ENCODE measurements at regions not wholly inside any gene's neighbourhood (a gene's known extent, or its start where the extent isn't known, plus 50 kb on each side); places are given as distances from the start of the nearest gene placed in this dataset.
"Not testable (repeated sequence)": the region's sequence is repeated elsewhere in the genome, so short reads cannot be mapped to it uniquely, and the experiment has no call there.

GRCh38 chr4:3961091-3961672, 195.0 kb downstream of the ADRA2C start:
- not testable (repeated sequence) for DNase-seq (ENCODE audit: low read depth)

DNA sequence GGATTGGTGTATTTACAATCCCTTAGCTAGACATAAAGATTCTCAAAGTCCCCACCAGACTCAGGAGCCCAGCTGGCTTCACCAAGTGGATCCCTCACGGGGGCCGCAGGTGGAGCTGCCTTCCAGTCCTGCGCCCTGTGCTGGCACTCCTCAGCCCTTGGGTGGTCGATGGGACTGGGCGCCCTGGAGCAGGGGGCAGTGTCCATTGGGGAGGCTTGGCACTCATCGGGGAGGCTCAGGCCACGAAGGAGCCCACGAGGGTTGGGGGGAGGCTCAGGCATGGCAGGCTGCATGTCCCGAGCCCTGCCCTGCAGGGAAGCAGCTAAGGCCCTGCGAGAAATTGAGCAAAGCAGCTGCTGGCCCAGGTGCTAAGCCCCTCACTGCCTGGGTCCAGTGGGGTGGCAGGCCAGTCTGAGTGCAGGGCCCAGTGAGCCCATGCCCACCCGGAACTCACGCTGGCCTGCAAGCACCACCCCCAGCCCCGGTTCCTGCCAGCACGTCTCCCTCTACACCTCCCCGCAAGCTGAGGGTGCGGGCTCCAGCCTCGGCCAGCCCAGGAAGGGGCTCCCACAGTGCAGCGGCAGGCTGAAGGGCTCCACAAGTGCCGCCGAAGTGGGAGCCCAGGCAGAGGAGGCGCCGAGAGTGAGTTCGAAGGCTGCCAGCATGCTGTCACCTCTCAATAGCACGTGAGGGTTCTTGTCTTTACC, 198.5 kb downstream of the ADRA2C start:
- DNase-seq (ENCODE audit: low read depth), result not testable (repeated sequence)

- not testable (repeated sequence) for DNase-seq (ENCODE audit: low read depth)
These were observed 201.0 kb downstream of the ADRA2C start for GRCh38 chr4:3967204-3967603.

GRCh38 chr4:3972626-3973025, 206.4 kb downstream of the ADRA2C start:
- DNase-seq (ENCODE audit: low read depth), result not testable (repeated sequence)

- DNase-seq (ENCODE audit: low read depth), result not testable (repeated sequence)
These were observed 207.5 kb downstream of the ADRA2C start for GRCh38 chr4:3973581-3974200.

- not testable (repeated sequence) for DNase-seq (ENCODE audit: low read depth)
These were observed 217.4 kb downstream of the ADRA2C start for GRCh38 chr4:3983518-3984125.

DNA sequence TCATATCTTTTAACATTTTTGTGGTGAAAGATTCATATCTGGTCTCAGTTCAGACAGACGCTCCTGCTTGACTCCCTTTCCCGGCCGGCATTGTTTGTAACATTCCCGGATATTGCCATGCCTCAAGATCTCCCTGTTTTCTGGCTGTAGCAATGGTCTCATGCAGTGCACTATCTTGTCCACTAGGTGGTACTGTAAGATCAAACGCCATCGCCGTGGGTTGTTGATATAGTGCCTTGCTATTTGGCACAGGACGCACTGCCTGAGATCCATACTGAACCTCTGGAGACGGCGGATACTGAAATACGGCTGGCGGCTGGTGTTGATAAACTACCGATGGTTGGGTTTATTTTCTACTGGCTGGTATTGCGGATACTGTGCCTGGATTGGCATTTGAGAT, 218.6 kb downstream of the ADRA2C start:
- not testable (repeated sequence) for DNase-seq (ENCODE audit: low read depth)

- not testable (repeated sequence) for DNase-seq (ENCODE audit: low read depth)
These were observed 220.2 kb downstream of the ADRA2C start for GRCh38 chr4:3986412-3986811.

DNA sequence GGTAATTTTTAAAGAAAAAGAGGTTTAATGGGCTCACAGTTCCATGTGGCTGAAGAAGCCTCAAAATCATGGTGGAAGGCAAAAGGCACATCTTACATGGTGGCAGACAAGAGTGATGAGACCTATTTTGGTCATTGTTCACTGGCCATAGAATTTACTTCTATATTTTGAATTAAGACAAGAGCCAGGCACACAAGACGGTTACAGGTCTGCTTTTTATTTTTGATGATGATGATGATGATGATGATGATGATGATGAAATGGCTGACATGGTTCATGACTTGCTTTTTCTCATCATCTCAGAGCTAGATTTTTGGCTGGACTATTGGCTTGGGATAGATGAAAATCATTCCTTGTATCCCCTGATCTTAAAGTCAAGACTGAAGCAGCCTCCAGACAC, 229.3 kb downstream of the OTOP1 start:
- not testable (repeated sequence) for DNase-seq (ENCODE audit: low read depth)

- not testable (repeated sequence) for DNase-seq (ENCODE audit: low read depth)
These were observed 222.7 kb downstream of the OTOP1 start for GRCh38 chr4:4004036-4004435.

DNA sequence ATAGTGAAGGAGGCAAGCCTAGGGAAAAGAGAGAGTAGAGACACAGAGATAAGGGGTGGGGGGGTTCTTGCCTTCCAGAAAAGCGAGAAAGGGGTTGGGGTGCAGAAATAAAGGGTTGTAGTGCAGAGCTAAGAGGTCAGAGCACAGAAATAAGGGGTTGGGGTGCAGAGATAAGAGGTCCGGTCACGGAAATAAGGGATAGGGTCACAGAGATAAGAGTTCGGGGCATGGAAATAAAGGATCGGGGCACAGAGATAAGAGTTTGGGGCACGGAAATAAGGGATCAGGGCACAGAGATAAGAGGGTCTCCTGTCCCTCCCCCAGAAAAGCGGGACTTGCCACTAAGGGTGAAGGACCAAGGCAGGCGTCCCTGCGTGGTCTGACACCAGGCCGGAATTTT, 222.0 kb downstream of the OTOP1 start:
- DNase-seq (ENCODE audit: low read depth), result not testable (repeated sequence)

DNA sequence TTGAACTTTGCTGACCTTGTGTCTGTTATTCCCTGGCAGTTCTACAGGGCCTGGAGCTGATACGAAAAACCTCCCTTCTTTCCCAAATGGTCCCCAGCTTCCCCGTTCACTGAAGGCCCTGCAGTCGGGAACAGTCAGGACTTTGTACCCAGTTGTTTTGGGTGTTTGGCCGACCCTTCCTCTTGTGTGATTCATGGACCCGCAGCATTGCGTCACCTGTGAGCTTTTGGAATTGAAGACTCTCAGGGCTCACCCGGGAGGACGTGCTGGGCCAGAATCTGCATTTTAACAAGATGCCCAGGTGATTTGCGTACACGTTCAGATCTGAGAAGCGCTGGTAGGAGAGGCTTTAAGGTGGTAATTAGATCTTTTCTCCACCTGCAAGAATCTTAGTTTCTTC, 220.4 kb downstream of the OTOP1 start:
- DNase-seq (ENCODE audit: low read depth), result not testable (repeated sequence)

DNA sequence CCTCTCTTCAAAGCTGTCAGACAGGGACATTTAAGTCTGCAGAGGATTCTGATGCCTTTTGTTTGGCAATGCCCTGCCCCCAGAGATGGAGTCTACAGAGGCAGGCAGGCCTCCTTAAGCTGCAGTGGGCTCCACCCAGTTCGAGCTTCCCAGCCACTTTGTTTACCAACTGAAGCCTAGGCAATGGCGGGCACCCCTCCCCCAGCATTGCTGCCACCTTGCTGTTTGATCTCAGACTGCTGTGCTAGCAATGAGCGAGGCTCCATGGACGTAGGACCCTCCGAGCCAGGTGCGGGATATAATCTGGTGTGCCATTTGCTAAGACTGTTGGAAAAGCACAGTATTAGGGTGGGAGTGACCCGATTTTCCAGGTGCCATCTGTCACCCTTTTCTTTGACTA, 207.7 kb downstream of the OTOP1 start:
- DNase-seq (ENCODE audit: low read depth), result not testable (repeated sequence)

DNA sequence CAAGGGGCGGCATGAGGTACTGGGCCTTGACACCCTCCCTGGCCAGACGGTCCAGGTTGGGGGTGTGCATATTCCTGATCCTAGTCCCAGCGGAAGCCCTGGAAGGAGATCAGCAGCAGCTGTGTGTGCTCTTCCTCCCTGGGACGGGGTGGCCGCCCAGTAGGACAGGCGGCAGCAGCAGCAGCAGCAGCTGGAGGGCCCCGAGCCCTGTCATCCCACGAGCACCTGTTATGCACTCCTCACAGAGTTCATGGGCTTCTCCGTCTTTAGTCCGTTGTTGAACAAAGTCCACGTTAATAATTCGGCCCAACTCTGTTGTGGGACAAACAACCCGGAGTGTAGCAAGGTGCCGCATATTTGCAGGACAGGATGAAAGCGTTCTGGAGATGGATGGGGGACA, 205.6 kb downstream of the OTOP1 start:
- DNase-seq (ENCODE audit: low read depth), result not testable (repeated sequence)

DNA sequence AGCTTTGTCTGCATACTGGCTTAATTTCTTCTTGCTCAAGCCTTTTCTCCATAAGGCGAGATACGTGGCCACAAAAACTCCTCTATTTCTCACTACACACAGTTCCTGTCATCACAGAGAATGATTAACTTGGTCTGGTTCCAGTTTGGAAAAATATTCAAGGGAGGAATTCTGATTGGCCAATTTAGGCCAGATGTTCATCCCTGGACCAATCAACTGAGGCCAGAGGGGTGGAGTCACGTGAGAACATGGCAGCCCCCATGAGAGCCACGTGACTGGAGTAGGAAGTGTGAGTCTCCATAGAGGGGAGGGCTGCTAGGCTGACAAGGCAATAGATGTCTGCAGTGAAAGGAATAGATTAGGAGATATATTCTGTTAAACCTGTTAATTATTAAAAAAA, 200.0 kb downstream of the OTOP1 start:
- not testable (repeated sequence) for DNase-seq (ENCODE audit: low read depth)

- DNase-seq (ENCODE audit: low read depth), result not testable (repeated sequence)
These were observed 198.0 kb downstream of the OTOP1 start for GRCh38 chr4:4028752-4029151.

GRCh38 chr4:4030509-4030908, 196.2 kb downstream of the OTOP1 start:
- not testable (repeated sequence) for DNase-seq (ENCODE audit: low read depth)

- DNase-seq (ENCODE audit: low read depth), result not testable (repeated sequence)
These were observed 195.1 kb downstream of the OTOP1 start for GRCh38 chr4:4031446-4032135.

- DNase-seq (ENCODE audit: low read depth), result not testable (repeated sequence)
These were observed 194.4 kb downstream of the OTOP1 start for GRCh38 chr4:4032364-4032763.

- not testable (repeated sequence) for DNase-seq (ENCODE audit: low read depth)
These were observed 193.7 kb downstream of the OTOP1 start for GRCh38 chr4:4032801-4033605.

All from stimulated activated CD8-positive, alpha-beta memory T cell treated with anti-CD3 and anti-CD28 coated beads, Interleukin-7, amount 100 ng/mL, for 24 hours (primary cell).